ENCODE measurements at regions not wholly inside any gene's neighbourhood (a gene's known extent, or its start where the extent isn't known, plus 50 kb on each side); places are given as distances from the start of the nearest gene placed in this dataset.

DNA sequence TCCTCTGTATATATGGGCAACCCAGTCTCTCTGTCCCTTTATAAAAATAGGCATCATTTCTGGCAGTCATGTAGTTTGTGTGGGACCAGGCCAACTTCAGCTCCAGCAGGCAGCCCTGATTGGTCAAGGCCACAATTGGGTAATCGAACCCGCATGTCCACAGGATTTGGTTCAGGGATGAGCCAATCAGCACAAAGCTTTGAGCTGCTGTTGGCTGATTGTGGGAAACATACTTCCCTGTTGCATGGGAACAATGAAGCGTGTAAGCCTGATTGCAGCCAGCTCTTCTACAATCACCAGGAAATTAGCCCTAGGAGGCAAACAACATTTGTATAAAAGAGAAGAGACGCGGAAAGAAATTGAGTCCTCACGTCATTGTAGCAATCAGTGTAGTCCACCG is 328.6 kb downstream of the PCNX1 start:
- DNase-seq = no peak
- in situ Hi-C loops (cut with HindIII; ENCODE audit: low pct_ligation_motif_present, low sequenced_read_pairs) = no loop called here
- Histone ChIP-seq H3K27ac (no peak overlapping the region), H3K36me3 (replicated peaks) (no peaks in the 10 kb centered on the region), H3K4me3 (ENCODE audit: low read depth, low read length) (no peak overlapping the region), H3K27me3 (replicated peaks) (no peaks in the 10 kb centered on the region)
- TF ChIP-seq CTCF (IDR thresholded peaks at IDR 0.05; ENCODE audit: low read depth, low read length, missing control alignments) = no peak

DNA sequence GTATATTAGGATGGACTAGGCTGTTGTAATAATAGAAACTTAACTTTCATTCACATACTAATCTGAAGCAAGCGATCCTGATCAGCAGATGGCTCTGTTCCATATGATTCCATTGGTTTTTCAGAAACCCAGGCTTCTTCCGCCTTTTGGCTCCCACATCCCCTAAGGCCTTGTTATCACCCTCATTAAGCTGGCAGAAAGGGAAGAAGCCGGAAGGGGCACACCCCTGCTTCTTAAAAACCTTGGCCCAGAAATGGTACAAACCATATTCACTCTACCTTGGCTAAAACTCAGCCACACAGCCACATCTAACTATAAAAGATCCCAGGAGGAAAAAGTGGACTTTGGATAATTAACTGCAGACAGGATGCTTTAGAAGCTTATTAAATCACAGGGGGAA is 329.2 kb downstream of the PCNX1 start:
- Histone ChIP-seq H3K4me3 (ENCODE audit: low read depth, low read length) (no peak overlapping the region), H3K36me3 (replicated peaks) (no peaks in the 10 kb centered on the region), H3K27ac (no peak overlapping the region), H3K27me3 (replicated peaks) (no peaks in the 10 kb centered on the region)
- no peak for DNase-seq
- in situ Hi-C loops (cut with HindIII; ENCODE audit: low pct_ligation_motif_present, low sequenced_read_pairs) = no loop called here
- no peak for TF ChIP-seq CTCF (IDR thresholded peaks at IDR 0.05; ENCODE audit: low read depth, low read length, missing control alignments)

DNA sequence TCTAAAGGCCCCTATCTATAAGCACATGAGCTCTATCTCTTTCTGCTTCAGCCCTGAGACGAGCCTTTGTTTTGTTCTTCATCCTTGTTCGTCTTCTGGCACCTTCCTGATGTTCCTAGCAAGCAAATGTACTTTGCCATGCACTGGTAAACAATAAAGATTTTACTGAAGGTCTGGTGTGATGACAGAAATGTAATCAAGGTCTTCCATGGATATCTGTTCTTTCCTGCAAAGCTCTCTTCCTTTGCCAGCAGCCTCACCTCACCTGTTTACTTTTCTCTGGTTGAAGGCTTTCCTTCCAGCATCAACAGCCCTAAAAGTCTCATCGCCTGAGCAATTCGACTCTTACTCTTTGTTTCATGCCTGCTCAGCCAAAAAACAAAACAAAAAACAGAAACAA is 330.3 kb downstream of the PCNX1 start:
- no peak for DNase-seq
- in situ Hi-C loops (cut with HindIII; ENCODE audit: low pct_ligation_motif_present, low sequenced_read_pairs) = no loop called here
- Histone ChIP-seq H3K4me3 (ENCODE audit: low read depth, low read length) (no peak overlapping the region), H3K27ac (no peak overlapping the region), H3K36me3 (replicated peaks) (no peaks in the 10 kb centered on the region), H3K27me3 (replicated peaks) (no peaks in the 10 kb centered on the region)
- TF ChIP-seq CTCF (IDR thresholded peaks at IDR 0.05; ENCODE audit: low read depth, low read length, missing control alignments) = no peak

DNA sequence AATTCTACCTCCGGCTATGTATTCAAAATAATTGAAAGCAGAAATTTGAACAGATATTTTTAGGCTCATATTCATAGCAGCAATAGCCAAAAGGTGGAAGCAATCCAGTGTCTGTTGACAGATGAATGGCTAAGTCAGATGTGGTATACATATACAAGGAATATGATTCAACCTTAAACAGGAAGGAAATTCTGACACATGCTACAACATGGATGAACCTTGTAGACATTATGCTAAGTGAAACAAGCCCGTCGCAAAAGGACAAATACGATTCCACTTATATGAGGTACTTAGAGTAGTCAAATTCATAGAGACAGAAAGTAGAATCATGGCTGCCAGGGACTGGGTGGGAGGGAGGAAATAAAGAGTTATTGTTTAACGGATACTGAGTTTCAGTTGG is 331.6 kb downstream of the PCNX1 start:
- DNase-seq = no peak
- H3K27me3 ChIP-seq (replicated peaks) = no peaks in the 10 kb centered on the region
- H3K36me3 ChIP-seq (replicated peaks) = no peaks in the 10 kb centered on the region
- in situ Hi-C loops (cut with HindIII; ENCODE audit: low pct_ligation_motif_present, low sequenced_read_pairs) = no loop called here
- H3K27ac ChIP-seq = no peak overlapping the region
- H3K4me3 ChIP-seq (ENCODE audit: low read depth, low read length) = no peak overlapping the region
- no peak for TF ChIP-seq CTCF (IDR thresholded peaks at IDR 0.05; ENCODE audit: low read depth, low read length, missing control alignments)

DNA sequence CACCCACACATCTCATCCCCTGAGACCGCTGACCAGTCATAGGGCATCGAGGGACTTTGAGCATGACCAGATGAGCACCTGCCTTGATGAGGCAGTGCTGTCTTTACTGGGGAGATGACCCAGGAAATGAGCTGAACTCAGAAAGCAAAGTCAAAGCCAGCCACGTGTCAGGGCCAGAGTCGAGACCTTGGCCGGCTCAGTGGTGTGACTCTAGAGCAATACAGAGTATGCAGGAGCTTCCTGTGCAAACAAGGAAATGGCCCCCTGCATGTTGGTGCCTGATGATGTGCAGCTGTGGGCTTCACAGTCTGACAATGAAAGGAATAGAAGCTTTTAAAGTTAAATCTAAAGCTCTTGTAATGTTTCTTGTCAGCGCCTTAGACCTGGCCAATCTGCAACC is 332.9 kb downstream of the PCNX1 start:
- H3K27me3 ChIP-seq (replicated peaks) = no peaks in the 10 kb centered on the region
- no peak for TF ChIP-seq CTCF (IDR thresholded peaks at IDR 0.05; ENCODE audit: low read depth, low read length, missing control alignments)
- no peaks in the 10 kb centered on the region for H3K36me3 ChIP-seq (replicated peaks)
- no peak for DNase-seq
- H3K27ac ChIP-seq = no peak overlapping the region
- no peak overlapping the region for H3K4me3 ChIP-seq (ENCODE audit: low read depth, low read length)
- in situ Hi-C loops (cut with HindIII; ENCODE audit: low pct_ligation_motif_present, low sequenced_read_pairs) = no loop called here

GRCh38 chr14:71240866-71241520 is 333.7 kb downstream of the PCNX1 start:
- H3K27me3 ChIP-seq (replicated peaks) = no peaks in the 10 kb centered on the region
- H3K27ac ChIP-seq = no peak overlapping the region
- no peaks in the 10 kb centered on the region for H3K36me3 ChIP-seq (replicated peaks)
- no peak for DNase-seq
- no peak overlapping the region for H3K4me3 ChIP-seq (ENCODE audit: low read depth, low read length)
- in situ Hi-C loops (cut with HindIII; ENCODE audit: low pct_ligation_motif_present, low sequenced_read_pairs) = no loop called here
- TF ChIP-seq CTCF (IDR thresholded peaks at IDR 0.05; ENCODE audit: low read depth, low read length, missing control alignments) = no peak

Measured in brain microvascular endothelial cell (primary cell).